ENCODE measurements at regions not wholly inside any gene's neighbourhood (a gene's known extent, or its start where the extent isn't known, plus 50 kb on each side); places are given as distances from the start of the nearest gene placed in this dataset.

DNA sequence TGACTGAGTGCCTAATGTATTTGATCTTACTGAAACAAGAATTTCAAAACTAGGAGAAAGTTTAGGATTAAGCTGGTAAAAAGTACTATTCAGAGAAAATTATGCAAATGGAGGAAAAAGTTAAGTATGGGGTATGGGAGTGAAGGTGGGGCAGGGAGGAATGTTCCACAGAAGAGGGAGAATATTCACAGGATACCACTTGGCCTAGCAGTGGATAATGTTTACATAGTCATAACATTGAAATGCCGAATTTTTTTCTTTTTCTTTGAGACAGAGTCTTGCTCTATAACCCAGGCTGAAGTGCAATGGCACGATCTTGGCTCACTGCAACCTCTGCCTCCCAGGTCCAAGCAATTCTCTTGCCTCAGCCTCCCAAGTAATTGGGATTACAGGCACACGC is 61.2 kb upstream of the LMNB1 start:
- H3K9me3 ChIP-seq: no peaks in the 10 kb centered on the region
- intact Hi-C loops (cut with DNase I, micrococcal nuclease): no loop called here
- no peaks in the 10 kb centered on the region for H3K36me3 ChIP-seq (ENCODE audit: low read depth)
- H3K4me1 ChIP-seq (ENCODE audit: low read depth): no peaks in the 10 kb centered on the region
- ATAC-seq (no peak), DNase-seq (no peak)
- no peak for TF ChIP-seq CTCF (IDR thresholded peaks at IDR 0.05)
- no peak overlapping the region for H3K4me3 ChIP-seq

DNA sequence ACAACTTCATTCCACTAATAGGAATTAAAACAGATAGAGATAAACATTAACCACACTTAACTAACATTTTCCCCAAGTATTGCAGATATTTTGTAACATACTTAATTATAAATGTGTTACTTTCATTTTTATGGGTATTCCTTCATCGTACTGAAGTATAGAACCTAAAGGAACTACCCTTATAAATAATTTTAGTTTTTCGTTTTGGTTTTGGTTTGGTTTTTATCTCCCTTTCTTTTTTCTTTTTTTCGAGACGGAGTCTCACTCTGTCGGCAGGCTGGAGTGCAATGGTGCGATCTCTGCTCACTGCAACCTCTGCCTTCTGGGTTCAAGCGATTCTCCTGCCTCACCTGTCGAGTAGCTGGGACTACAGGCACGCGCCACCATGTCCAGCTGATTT is 60.1 kb upstream of the LMNB1 start:
- H3K4me3 ChIP-seq: no peak overlapping the region
- no peak for TF ChIP-seq CTCF (IDR thresholded peaks at IDR 0.05)
- H3K4me1 ChIP-seq (ENCODE audit: low read depth): no peaks in the 10 kb centered on the region
- intact Hi-C loops (cut with DNase I, micrococcal nuclease): no loop called here
- no peaks in the 10 kb centered on the region for H3K9me3 ChIP-seq
- no peaks in the 10 kb centered on the region for H3K36me3 ChIP-seq (ENCODE audit: low read depth)
- ATAC-seq (no peak), DNase-seq (no peak)

DNA sequence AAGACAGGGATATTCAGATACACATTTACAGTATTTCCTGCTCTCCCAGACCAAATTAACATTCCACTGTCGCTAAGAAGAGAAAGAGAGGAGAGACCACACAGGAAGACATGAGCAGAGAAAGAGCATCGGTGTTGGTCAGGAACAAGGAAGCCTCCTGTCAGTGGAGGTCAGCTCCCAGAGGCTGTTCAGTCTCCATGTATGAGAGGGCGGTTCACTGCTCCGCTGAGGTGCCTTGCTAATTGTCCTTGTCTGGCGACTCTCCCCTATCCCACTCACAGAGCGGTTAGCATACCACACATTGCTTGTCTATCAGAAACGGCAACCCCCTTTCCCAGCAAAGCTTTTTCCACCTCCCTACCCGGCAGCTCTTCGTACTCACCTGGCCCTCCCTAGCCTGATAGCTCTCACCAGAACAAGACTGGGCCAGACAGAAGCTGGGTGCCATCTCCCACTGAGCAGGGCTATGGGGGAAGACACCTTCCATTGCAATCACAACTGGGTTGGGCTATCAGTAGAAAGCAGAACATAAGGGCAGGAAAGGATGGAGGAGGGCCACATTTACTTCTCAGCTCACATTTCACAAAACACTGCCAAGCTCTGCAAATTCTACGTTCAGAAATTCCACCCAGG is 58.6 kb upstream of the LMNB1 start:
- DNase-seq (no peak), ATAC-seq (no peak)
- Histone ChIP-seq H3K9me3 (no peaks in the 10 kb centered on the region), H3K4me1 (ENCODE audit: low read depth) (no peaks in the 10 kb centered on the region), H3K4me3 (no peak overlapping the region), H3K36me3 (ENCODE audit: low read depth) (no peaks in the 10 kb centered on the region)
- TF ChIP-seq CTCF (IDR thresholded peaks at IDR 0.05): no peak
- intact Hi-C loops (cut with DNase I, micrococcal nuclease): no loop called here

DNA sequence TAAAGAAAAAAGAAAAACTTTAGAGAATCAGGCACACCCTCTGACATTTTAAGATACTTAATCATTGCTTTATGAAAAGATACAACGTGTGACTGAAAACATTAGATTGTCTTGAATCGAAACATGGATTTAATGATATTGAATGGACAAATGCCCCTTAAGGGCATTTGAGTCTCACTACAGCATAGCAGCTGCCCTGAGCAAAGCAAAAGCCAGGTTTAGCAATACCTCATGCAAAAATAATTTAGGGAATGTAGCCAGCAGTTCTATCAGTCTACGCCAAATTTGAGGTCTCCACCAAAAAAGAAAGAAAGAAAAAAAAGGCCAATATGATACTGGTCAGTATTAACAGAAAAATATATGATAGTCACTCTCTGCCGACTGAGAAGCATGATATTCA is 56.6 kb upstream of the LMNB1 start:
- Histone ChIP-seq H3K36me3 (ENCODE audit: low read depth) (no peaks in the 10 kb centered on the region), H3K4me3 (no peak overlapping the region), H3K9me3 (no peaks in the 10 kb centered on the region), H3K4me1 (ENCODE audit: low read depth) (no peaks in the 10 kb centered on the region)
- no peak for TF ChIP-seq CTCF (IDR thresholded peaks at IDR 0.05)
- DNase-seq: no peak
- no peak for ATAC-seq
- intact Hi-C loops (cut with DNase I, micrococcal nuclease): no loop called here

- Histone ChIP-seq H3K4me3 (no peak overlapping the region), H3K4me1 (ENCODE audit: low read depth) (no peaks in the 10 kb centered on the region), H3K36me3 (ENCODE audit: low read depth) (no peaks in the 10 kb centered on the region), H3K9me3 (no peaks in the 10 kb centered on the region)
- DNase-seq (no peak), ATAC-seq (no peak)
- no peak for TF ChIP-seq CTCF (IDR thresholded peaks at IDR 0.05)
- intact Hi-C loops (cut with DNase I, micrococcal nuclease): no loop called here
Measured at GRCh38 chr5:126723643-126724042, 53.3 kb upstream of the LMNB1 start.
